B cell (primary cell): ENCODE measurements at regions not wholly inside any gene's neighbourhood (a gene's known extent, or its start where the extent isn't known, plus 50 kb on each side); places are given as distances from the start of the nearest gene placed in this dataset.
"Not testable (repeated sequence)": the region's sequence is repeated elsewhere in the genome, so short reads cannot be mapped to it uniquely, and the experiment has no call there.

Experiments
- ATAC-seq: fragments of 200-7000 bp; cut with Tn5 transposase; one replicate; pipeline ENCODE4 v1.10.0; 2021; ENCODE audit warnings: low read depth, mild to moderate bottlenecking, moderate number of reproducible peaks, moderate library complexity
- CTCF ChIA-PET: fragments of 350-600 bp; sonication (Branson Sonifier 250); formaldehyde crosslinking; loops from one replicate; lab custom pipeline; 2021; ENCODE audit warnings: antibody characterized with exemption, inconsistent platforms; lab: Charles Lee
- POLR2A ChIA-PET: fragments of 350-600 bp; sonication (Branson Sonifier 250); formaldehyde crosslinking; loops from one replicate; lab custom pipeline; 2021; ENCODE audit warnings: antibody characterized with exemption; lab: Charles Lee
- DNase-seq: peaks from one replicate; pipeline ENCODE4 v3.0.0; 2013
- H2AFZ ChIP-seq: 2 replicates; pipeline ENCODE4 v1.6.1; 2012; ENCODE audit warnings: mild to moderate bottlenecking, low read depth, low read length; ENCODE audit not compliant: insufficient read depth, poor library complexity, severe bottlenecking
- H3K27ac ChIP-seq, 2 donors: 1 replicate in 1 of 2; 2 replicates in 1 of 2; pipeline ENCODE4 v1.5.1; 2012 to 2013; ENCODE audit warnings: low read length in 2 of 2, mild to moderate bottlenecking in 2 of 2, moderate library complexity in 1 of 2
- H3K27me3 ChIP-seq, 4 experiments: fragments of 200-600 bp in 1 of 4; sonication (generic) in 1 of 4; replicated peaks in 1 of 4; 1 replicate in 2 of 4; 2 replicates in 2 of 4; pipeline versions ENCODE4 v1.6.1 to v1.7.0; 2013 to 2016; ENCODE audit warnings: low read length in 3 of 4, mild to moderate bottlenecking in 2 of 4, mixed read lengths in 1 of 4, moderate library complexity in 1 of 4; ENCODE audit not compliant: insufficient read depth in 4 of 4, control insufficient read depth in 3 of 4; ENCODE audit errors: control extremely low read depth in 1 of 4
- H3K36me3 ChIP-seq, 2 experiments: replicated peaks in 1 of 2; 1 replicate in 1 of 2; 2 replicates in 1 of 2; pipeline versions ENCODE4 v1.6.1 to v1.7.1; 2013; ENCODE audit warnings: low read length in 1 of 2; ENCODE audit not compliant: insufficient read depth in 2 of 2, control insufficient read depth in 1 of 2; ENCODE audit errors: control extremely low read depth in 1 of 2, extremely low read depth in 1 of 2
- H3K4me1 ChIP-seq, 2 donors: fragments of 200-600 bp in 1 of 2; sonication (generic) in 1 of 2; 1 replicate in 1 of 2; 2 replicates in 1 of 2; pipeline versions ENCODE4 v1.5.1 to v1.6.1; 2013 to 2017; ENCODE audit warnings: low read length in 2 of 2; ENCODE audit not compliant: control insufficient read depth in 2 of 2, insufficient read depth in 2 of 2
- H3K4me2 ChIP-seq: replicated peaks from 2 replicates; pipeline ENCODE3; 2012; ENCODE audit warnings: mild to moderate bottlenecking, low read depth, low read length; ENCODE audit not compliant: poor library complexity, severe bottlenecking
- H3K4me3 ChIP-seq, 5 experiments: fragments of 200-600 bp in 1 of 5; sonication (generic) in 1 of 5; 1 replicate in 3 of 5; 2 replicates in 2 of 5; pipeline versions ENCODE4 v1.5.1 to v1.7.0; 2011 to 2016; ENCODE audit warnings: low read length in 4 of 5, mild to moderate bottlenecking in 4 of 5, low read depth in 2 of 5, control low read depth in 1 of 5, moderate library complexity in 1 of 5; ENCODE audit not compliant: insufficient read depth in 1 of 5; ENCODE audit errors: control extremely low read depth in 1 of 5, extremely low read depth in 1 of 5
- H3K79me2 ChIP-seq: fragments of 200-600 bp; sonication (generic); one replicate; pipeline ENCODE4 v1.6.0; 2016; ENCODE audit warnings: low read length; ENCODE audit not compliant: control insufficient read depth, insufficient read depth
- H3K9ac ChIP-seq: fragments of 200-600 bp; sonication (generic); 2 replicates; pipeline ENCODE4 v1.6.1; 2017; ENCODE audit warnings: mild to moderate bottlenecking, low read length, moderate library complexity
- H3K9me3 ChIP-seq, 3 donors: one replicate each; pipeline versions ENCODE4 v1.6.1 to v1.7.1; 2013; ENCODE audit warnings: low read length in 2 of 3; ENCODE audit not compliant: control insufficient read depth in 2 of 3, insufficient read depth in 1 of 3; ENCODE audit errors: control extremely low read depth in 1 of 3
- H4K20me1 ChIP-seq: 2 replicates; pipeline ENCODE4 v1.6.0; 2012; ENCODE audit warnings: mild to moderate bottlenecking, low read length; ENCODE audit not compliant: insufficient read depth, control insufficient read depth, poor library complexity, severe bottlenecking
- H3K27ac Mint-ChIP-seq: one replicate; pipeline ENCODE4 v1.8.0; 2021; ENCODE audit warnings: mixed read lengths
- H3K27me3 Mint-ChIP-seq: one replicate; pipeline ENCODE4 v1.8.0; 2021; ENCODE audit warnings: mixed read lengths
- H3K4me1 Mint-ChIP-seq: one replicate; pipeline ENCODE4 v1.8.0; 2021; ENCODE audit warnings: mixed read lengths
- H3K4me3 Mint-ChIP-seq: one replicate; pipeline ENCODE4 v1.8.0; 2021; ENCODE audit warnings: mixed read lengths
- H3K9me3 Mint-ChIP-seq: one replicate; pipeline ENCODE4 v1.8.0; 2022; ENCODE audit warnings: mixed read lengths; ENCODE audit not compliant: insufficient read depth
- CTCF ChIP-seq: fragments of 200-600 bp; IDR thresholded peaks from one replicate; pipeline ENCODE4 v1.8.0; 2022; ENCODE audit warnings: antibody characterized with exemption, mild to moderate bottlenecking
- EZH2 ChIP-seq: IDR thresholded peaks from 2 replicates; pipeline ENCODE4 v1.6.1; 2012; ENCODE audit warnings: borderline replicate concordance, low read depth, mild to moderate bottlenecking, moderate library complexity, low read length; ENCODE audit not compliant: insufficient read depth, poor library complexity, severe bottlenecking
- WGBS: methylation state at CpG from one replicate; pipeline ENCODE4 v1.1.5; 2013; ENCODE audit warnings: missing lambda C conversion rate; ENCODE audit not compliant: insufficient coverage; 5-methylcytosine and 5-hydroxymethylcytosine counted together
- intact Hi-C: fragments of 100-400 bp; cut with micrococcal nuclease; formaldehyde crosslinking; loops from one replicate; pipeline ENCODE4 v1.10.0; 2022

- Histone ChIP-seq H3K9me3 (peaks cover 0 to 12% (median 0%) of the 10 kb centered on the region in 3 donors), H3K4me2 (no peak overlapping the region), H3K4me1 (no peaks in the 10 kb centered on the region), H4K20me1 (no peaks in the 10 kb centered on the region), H2AFZ (no peak overlapping the region), H3K79me2 (no peaks in the 10 kb centered on the region), H3K9ac (no peak overlapping the region), H3K27ac (no peak overlapping the region), H3K4me3 (no peak overlapping the region), H3K27me3 (no peaks in the 10 kb centered on the region), H3K36me3 (no peaks in the 10 kb centered on the region)
- ATAC-seq (no peak), DNase-seq (no peak)
- H3K9me3 Mint-ChIP-seq: no peaks in the 10 kb centered on the region
- H3K4me1 Mint-ChIP-seq: no peaks in the 10 kb centered on the region
- intact Hi-C loops: no loop called here
- CTCF ChIA-PET: no interaction called here
- no peaks in the 10 kb centered on the region for H3K27me3 Mint-ChIP-seq
- POLR2A ChIA-PET: no interaction called here
- WGBS: 90% methylated on average over 7 of the region's 9 CpGs
- H3K4me3 Mint-ChIP-seq: no peak overlapping the region
- H3K27ac Mint-ChIP-seq: peak overlapping the region; percentile 10
- TF ChIP-seq EZH2 (no peak), CTCF (no peak)
These were observed 949.4 kb upstream of the GJE1 start for GRCh38 chr6:141183368-141183767.

GRCh38 chr6:141175458-141175857 is 957.3 kb upstream of the GJE1 start:
- H3K9me3 ChIP-seq, H3K4me2 ChIP-seq, H3K9me3 Mint-ChIP-seq, H3K4me1 ChIP-seq, H4K20me1 ChIP-seq, H3K79me2 ChIP-seq, H3K9ac ChIP-seq, H3K27me3 Mint-ChIP-seq, DNase-seq, POLR2A ChIA-PET, H3K4me1 Mint-ChIP-seq, ATAC-seq, H3K4me3 ChIP-seq, H3K27ac ChIP-seq, H3K4me3 Mint-ChIP-seq, intact Hi-C loops, CTCF ChIA-PET, H3K27ac Mint-ChIP-seq, H3K36me3 ChIP-seq, H3K27me3 ChIP-seq, H2AFZ ChIP-seq: not testable (repeated sequence)
- 100% methylated on average over 2 of the region's 5 CpGs for WGBS
